HL-60 (cell line): ENCODE measurements at regions not wholly inside any gene's neighbourhood (a gene's known extent, or its start where the extent isn't known, plus 50 kb on each side); places are given as distances from the start of the nearest gene placed in this dataset.

Experiments used
- DNase-seq, 2 experiments: peaks; one replicate each; pipeline ENCODE4 v3.0.0-alpha.2; 2010 to 2020; ENCODE audit warnings: low read depth in 1 of 2, low spot score in 1 of 2
- H3K27ac ChIP-seq: fragments of 250-450 bp; sonication (Bioruptor Pico); replicated peaks from 2 replicates; pipeline ENCODE4 v1.5.1; 2020; ENCODE audit warnings: mild to moderate bottlenecking, moderate library complexity
- H3K27me3 ChIP-seq: fragments of 250-450 bp; sonication (Bioruptor Pico); 2 replicates; pipeline ENCODE4 v1.5.1; 2021; ENCODE audit warnings: mild to moderate bottlenecking, moderate library complexity; ENCODE audit not compliant: insufficient read depth, poor library complexity, severe bottlenecking
- H3K4me3 ChIP-seq: replicated peaks from 2 replicates; pipeline ENCODE4 v1.5.1; 2011; ENCODE audit warnings: mild to moderate bottlenecking, control low read depth, low read length; ENCODE audit not compliant: insufficient read depth
- CTCF ChIP-seq: IDR thresholded peaks from one replicate; pipeline ENCODE4 v1.5.1; 2011; ENCODE audit warnings: low read length, control low read depth, inconsistent platforms; ENCODE audit not compliant: insufficient read depth
- GABPA ChIP-seq: IDR thresholded peaks from 2 replicates; pipeline ENCODE4 v1.6.1; 2012; ENCODE audit warnings: low read depth
- POLR2AphosphoS5 ChIP-seq: IDR thresholded peaks from 2 replicates; pipeline ENCODE4 v1.6.1; 2012; ENCODE audit warnings: low read depth
- REST ChIP-seq: IDR thresholded peaks from 2 replicates; pipeline ENCODE4 v1.6.1; 2012; ENCODE audit warnings: low read depth; ENCODE audit not compliant: insufficient replicate concordance
- SPI1 ChIP-seq: IDR thresholded peaks from 2 replicates; pipeline ENCODE4 v1.6.1; 2012; ENCODE audit warnings: low read depth, mild to moderate bottlenecking, borderline replicate concordance

GRCh38 chr11:95385577-95385976 lies 154.6 kb upstream of the SESN3 start:
- Histone ChIP-seq H3K27me3 (no peaks in the 10 kb centered on the region), H3K27ac (no peak overlapping the region), H3K4me3 (no peak overlapping the region)
- TF ChIP-seq REST (no peak), POLR2AphosphoS5 (no peak), CTCF (no peak), GABPA (no peak), SPI1 (no peak)
- DNase-seq, result no peak

GRCh38 chr11:95379479-95379878 lies 148.5 kb upstream of the SESN3 start:
- DNase-seq, result no peak
- no peak overlapping the region for H3K27ac ChIP-seq
- no peak for TF ChIP-seq SPI1
- no peak for TF ChIP-seq CTCF
- no peak for TF ChIP-seq GABPA
- TF ChIP-seq REST, result no peak
- no peak for TF ChIP-seq POLR2AphosphoS5
- H3K4me3 ChIP-seq, result no peak overlapping the region
- no peaks in the 10 kb centered on the region for H3K27me3 ChIP-seq

- H3K27ac ChIP-seq, result no peak overlapping the region
- no peak for DNase-seq
- no peaks in the 10 kb centered on the region for H3K27me3 ChIP-seq
- H3K4me3 ChIP-seq, result no peak overlapping the region
- TF ChIP-seq CTCF (no peak), SPI1 (peak; percentile 13; the same call in 1 of the 2 replicates)
These were observed 147.8 kb upstream of the SESN3 start for GRCh38 chr11:95378789-95379188.

GRCh38 chr11:95378111-95378510 lies 147.1 kb upstream of the SESN3 start:
- no peak for DNase-seq
- Histone ChIP-seq H3K27me3 (no peaks in the 10 kb centered on the region), H3K27ac (no peak overlapping the region), H3K4me3 (no peak overlapping the region)
- TF ChIP-seq CTCF, result no peak
- no peak for TF ChIP-seq GABPA
- TF ChIP-seq SPI1, result no peak
- TF ChIP-seq REST, result no peak
- no peak for TF ChIP-seq POLR2AphosphoS5
